Vagina (tissue), 2 donors: ENCODE measurements at regions not wholly inside any gene's neighbourhood (a gene's known extent, or its start where the extent isn't known, plus 50 kb on each side); places are given as distances from the start of the nearest gene placed in this dataset.
"Not testable (repeated sequence)": the region's sequence is repeated elsewhere in the genome, so short reads cannot be mapped to it uniquely, and the experiment has no call there.

Experiments
- DNase-seq, 2 donors: peaks; one replicate each; pipeline ENCODE4 v3.0.0-alpha.2; 2017; ENCODE audit errors: extremely low spot score in 2 of 2
- H3K27ac ChIP-seq: fragments of 200-600 bp; sonication (generic); one replicate; pipeline ENCODE4 v1.5.1; 2019
- H3K27me3 ChIP-seq: fragments of 200-600 bp; sonication (generic); one replicate; pipeline ENCODE4 v1.5.1; 2019
- H3K36me3 ChIP-seq, 2 donors: fragments of 200-600 bp; sonication (generic); one replicate each; pipeline ENCODE4 v1.5.1; 2017 to 2019
- H3K4me1 ChIP-seq: fragments of 200-600 bp; sonication (generic); one replicate; pipeline ENCODE4 v1.5.1; 2019
- H3K4me3 ChIP-seq, 2 donors: fragments of 200-600 bp; sonication (generic); 1 replicate in 1 of 2; 2 replicates in 1 of 2; pipeline ENCODE4 v1.5.1; 2016 to 2019
- H3K9me3 ChIP-seq: fragments of 200-600 bp; sonication (generic); one replicate; pipeline ENCODE4 v1.5.1; 2019
- CTCF ChIP-seq, 3 experiments: fragments of 450-650 bp in 2 of 3; fragments of 200-600 bp in 1 of 3; sonication (generic) in 1 of 3; IDR thresholded peaks; one replicate each; pipeline ENCODE4 v1.5.1; 2017 to 2019; ENCODE audit warnings: antibody characterized with exemption in 3 of 3, mild to moderate bottlenecking in 2 of 3, moderate library complexity in 2 of 3
- POLR2A ChIP-seq, 2 donors: fragments of 450-650 bp; IDR thresholded peaks; one replicate each; pipeline ENCODE4 v1.6.1; 2017; ENCODE audit warnings: antibody characterized with exemption in 2 of 2, mild to moderate bottlenecking in 2 of 2, moderate library complexity in 2 of 2
- POLR2AphosphoS5 ChIP-seq, 2 donors: sonication (generic); formaldehyde crosslinking; IDR thresholded peaks; one replicate each; pipeline ENCODE4 v1.9.0; 2017; ENCODE audit warnings: antibody characterized with exemption in 2 of 2, mild to moderate bottlenecking in 2 of 2, low read depth in 1 of 2; ENCODE audit not compliant: insufficient read depth in 1 of 2
- intact Hi-C: fragments of 100-400 bp; cut with DNase I; formaldehyde crosslinking; loops from one replicate; pipeline ENCODE4 v1.15.1; 2023

GRCh38 chr14:27730204-27730603 lies 1036.4 kb upstream of the FOXG1 start:
- no peak overlapping the region for H3K27ac ChIP-seq
- no peaks in the 10 kb centered on the region for H3K27me3 ChIP-seq
- no peak for TF ChIP-seq CTCF (IDR thresholded peaks at IDR 0.05)
- TF ChIP-seq POLR2AphosphoS5 (IDR thresholded peaks at IDR 0.05; ENCODE audit: insufficient read depth in 1 of 2, low read depth in 1 of 2): no peak
- TF ChIP-seq POLR2A (IDR thresholded peaks at IDR 0.05): no peak
- intact Hi-C loops: no loop called here
- DNase-seq: no peak
- no peak overlapping the region for H3K4me3 ChIP-seq
- H3K4me1 ChIP-seq: no peaks in the 10 kb centered on the region
- H3K9me3 ChIP-seq: no peaks in the 10 kb centered on the region
- no peaks in the 10 kb centered on the region for H3K36me3 ChIP-seq

- intact Hi-C loops: no loop called here
- no peaks in the 10 kb centered on the region for H3K4me1 ChIP-seq
- no peak overlapping the region for H3K4me3 ChIP-seq
- DNase-seq: no peak
- H3K27me3 ChIP-seq: no peaks in the 10 kb centered on the region
- H3K36me3 ChIP-seq: no peaks in the 10 kb centered on the region
- no peaks in the 10 kb centered on the region for H3K9me3 ChIP-seq
- no peak overlapping the region for H3K27ac ChIP-seq
- no peak for TF ChIP-seq CTCF (IDR thresholded peaks at IDR 0.05)
- no peak for TF ChIP-seq POLR2AphosphoS5 (IDR thresholded peaks at IDR 0.05; ENCODE audit: insufficient read depth in 1 of 2, low read depth in 1 of 2)
- TF ChIP-seq POLR2A (IDR thresholded peaks at IDR 0.05): no peak
These were observed 1026.9 kb upstream of the FOXG1 start for GRCh38 chr14:27739657-27740156.

- Histone ChIP-seq H3K27me3 (no peaks in the 10 kb centered on the region), H3K4me1 (no peaks in the 10 kb centered on the region), H3K27ac (no peak overlapping the region), H3K36me3 (no peaks in the 10 kb centered on the region), H3K4me3 (no peak overlapping the region), H3K9me3 (no peaks in the 10 kb centered on the region)
- DNase-seq: no peak
- no peak for TF ChIP-seq POLR2AphosphoS5 (IDR thresholded peaks at IDR 0.05; ENCODE audit: insufficient read depth in 1 of 2, low read depth in 1 of 2)
- TF ChIP-seq CTCF (IDR thresholded peaks at IDR 0.05): no peak
- no peak for TF ChIP-seq POLR2A (IDR thresholded peaks at IDR 0.05)
- intact Hi-C loops: no loop called here
These were observed 1016.5 kb upstream of the FOXG1 start for GRCh38 chr14:27750114-27750513.

- H3K4me3 ChIP-seq, H3K27me3 ChIP-seq, H3K4me1 ChIP-seq, H3K9me3 ChIP-seq, intact Hi-C loops, H3K27ac ChIP-seq, DNase-seq, H3K36me3 ChIP-seq: not testable (repeated sequence)
These were observed 1008.9 kb upstream of the FOXG1 start for GRCh38 chr14:27757642-27758041.

GRCh38 chr14:27760367-27760766 lies 1006.2 kb upstream of the FOXG1 start:
- H3K4me1 ChIP-seq, H3K27me3 ChIP-seq, H3K4me3 ChIP-seq, H3K36me3 ChIP-seq, H3K27ac ChIP-seq, H3K9me3 ChIP-seq, intact Hi-C loops, DNase-seq: not testable (repeated sequence)

GRCh38 chr14:27799066-27800028 lies 967.2 kb upstream of the FOXG1 start:
- H3K9me3 ChIP-seq, DNase-seq, H3K27ac ChIP-seq, H3K4me3 ChIP-seq, intact Hi-C loops, H3K36me3 ChIP-seq, H3K27me3 ChIP-seq, H3K4me1 ChIP-seq: not testable (repeated sequence)

- H3K27me3 ChIP-seq, H3K4me1 ChIP-seq, DNase-seq, H3K4me3 ChIP-seq, intact Hi-C loops, H3K9me3 ChIP-seq, H3K27ac ChIP-seq, H3K36me3 ChIP-seq: not testable (repeated sequence)
These were observed 948.7 kb upstream of the FOXG1 start for GRCh38 chr14:27817746-27818430.

GRCh38 chr14:27826149-27826548 lies 940.4 kb upstream of the FOXG1 start:
- H3K9me3 ChIP-seq, H3K27me3 ChIP-seq, DNase-seq, H3K27ac ChIP-seq, intact Hi-C loops, H3K4me1 ChIP-seq, H3K4me3 ChIP-seq, H3K36me3 ChIP-seq: not testable (repeated sequence)

- H3K4me3 ChIP-seq, H3K36me3 ChIP-seq, H3K27me3 ChIP-seq, DNase-seq, intact Hi-C loops, H3K9me3 ChIP-seq, H3K4me1 ChIP-seq, H3K27ac ChIP-seq: not testable (repeated sequence)
These were observed 934.6 kb upstream of the FOXG1 start for GRCh38 chr14:27831978-27832377.
